ENCODE measurements at regions not wholly inside any gene's neighbourhood (a gene's known extent, or its start where the extent isn't known, plus 50 kb on each side); places are given as distances from the start of the nearest gene placed in this dataset.

DNA sequence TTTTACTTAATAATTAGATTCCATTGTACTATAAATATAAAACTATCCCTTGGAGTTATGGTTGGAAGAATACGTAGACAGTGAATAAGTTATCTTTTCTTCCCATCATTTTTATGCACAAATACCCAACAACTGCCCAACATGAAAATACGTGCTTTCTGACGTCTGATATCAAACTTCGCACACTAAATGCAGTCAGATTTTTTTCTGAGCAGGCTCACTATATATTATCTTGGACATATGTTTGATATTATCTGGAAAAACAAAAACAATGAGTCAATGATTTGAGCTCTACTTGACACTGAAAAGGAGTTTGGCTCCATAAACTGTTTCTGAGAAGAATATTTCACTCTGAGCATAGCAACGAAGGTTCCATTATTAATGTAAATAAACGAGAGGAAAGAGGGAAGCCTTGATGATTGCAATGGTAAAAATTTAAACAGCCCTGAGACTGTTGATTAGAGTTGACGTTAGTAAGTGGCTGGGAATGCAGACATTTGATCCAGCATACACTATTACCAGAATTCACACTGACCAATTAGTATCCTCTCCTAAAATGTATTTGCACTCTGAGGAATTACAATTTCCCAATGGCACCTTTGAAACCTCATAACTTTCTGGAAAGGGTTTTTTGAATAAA is 1090.0 kb downstream of the EPHA7 start:
- no peak overlapping the region for H3K4me3 Mint-ChIP-seq
- no peak overlapping the region for H3K27ac Mint-ChIP-seq
- Histone ChIP-seq H3K27me3 (ENCODE audit: insufficient read depth, low read length) (no peaks in the 10 kb centered on the region), H3K4me3 (ENCODE audit: low read length in 2 of 2) (no peak overlapping the region), H3K36me3 (ENCODE audit: insufficient read depth, low read length) (no peaks in the 10 kb centered on the region), H3K9me3 (ENCODE audit: control insufficient read depth in 1 of 2, low read length in 2 of 2) (no peaks in the 10 kb centered on the region), H3K4me1 (ENCODE audit: insufficient read depth, low read length) (no peaks in the 10 kb centered on the region), H3K27ac (ENCODE audit: low read depth, low read length) (no peak overlapping the region)
- POLR2A ChIA-PET (ENCODE audit: partially characterized antibody) = no interaction called here
- H3K4me1 Mint-ChIP-seq = no peaks in the 10 kb centered on the region
- peaks cover 0 to 6% (median under 1%) of the 10 kb centered on the region in 8 donors for H3K9me3 Mint-ChIP-seq
- no peaks in the 10 kb centered on the region for H3K36me3 Mint-ChIP-seq
- H3K27me3 Mint-ChIP-seq = no peaks in the 10 kb centered on the region
- DNase-seq = no peak
- intact Hi-C loops (cut with micrococcal nuclease) = no loop called here
- CTCF ChIA-PET (ENCODE audit: partially characterized antibody) = no interaction called here

DNA sequence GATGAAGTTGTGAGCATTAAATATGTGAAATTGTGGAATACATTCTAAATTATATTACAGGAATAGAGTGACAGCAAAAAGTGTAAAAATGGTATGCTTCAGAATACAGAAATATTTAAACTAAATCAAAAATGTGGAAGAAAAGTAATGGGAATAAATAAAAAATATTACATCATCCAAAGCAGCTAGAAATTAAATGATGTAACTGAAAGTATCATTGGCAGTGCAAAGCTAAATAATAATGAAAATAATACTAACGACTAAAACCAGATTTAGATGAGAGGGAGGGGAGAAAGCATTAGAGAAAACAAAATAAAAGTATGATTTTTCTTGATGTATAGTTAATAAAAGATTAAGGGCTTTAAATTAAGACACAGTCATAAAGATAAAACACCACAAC is 1104.0 kb downstream of the EPHA7 start:
- peaks cover 0 to 14% (median 4%) of the 10 kb centered on the region in 8 donors for H3K9me3 Mint-ChIP-seq
- Histone ChIP-seq H3K4me1 (ENCODE audit: insufficient read depth, low read length) (no peaks in the 10 kb centered on the region), H3K9me3 (ENCODE audit: control insufficient read depth in 1 of 2, low read length in 2 of 2) (no peaks in the 10 kb centered on the region), H3K27ac (ENCODE audit: low read depth, low read length) (no peak overlapping the region), H3K36me3 (ENCODE audit: insufficient read depth, low read length) (no peaks in the 10 kb centered on the region), H3K4me3 (ENCODE audit: low read length in 2 of 2) (no peak overlapping the region), H3K27me3 (ENCODE audit: insufficient read depth, low read length) (no peaks in the 10 kb centered on the region)
- no peak overlapping the region for H3K27ac Mint-ChIP-seq
- ChIA-PET CTCF (ENCODE audit: partially characterized antibody) (no interaction called here), POLR2A (ENCODE audit: partially characterized antibody) (no interaction called here)
- H3K27me3 Mint-ChIP-seq = no peaks in the 10 kb centered on the region
- no peak overlapping the region for H3K4me3 Mint-ChIP-seq
- intact Hi-C loops (cut with micrococcal nuclease) = no loop called here
- H3K4me1 Mint-ChIP-seq = no peaks in the 10 kb centered on the region
- H3K36me3 Mint-ChIP-seq = no peaks in the 10 kb centered on the region
- DNase-seq = no peak

DNA sequence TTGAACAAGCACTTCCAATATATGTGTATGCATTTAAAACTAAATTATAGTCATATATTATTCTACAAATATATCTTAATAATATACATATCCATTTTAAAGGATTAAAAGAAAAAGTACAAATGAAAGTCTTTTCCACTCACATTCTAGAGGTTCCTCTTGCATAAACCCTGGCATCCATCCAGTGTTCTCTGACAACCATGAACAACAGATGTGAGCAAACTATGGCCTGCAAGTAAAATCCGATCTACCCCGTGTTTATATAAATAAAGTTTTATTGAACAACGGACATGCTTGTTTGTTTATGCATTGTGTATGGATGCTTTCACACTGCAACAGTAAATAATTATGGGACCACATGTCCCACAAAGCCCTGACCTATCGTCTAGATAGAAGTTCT is 1122.3 kb downstream of the EPHA7 start:
- Mint-ChIP-seq H3K9me3 (peaks cover 0 to 15% (median 5%) of the 10 kb centered on the region in 8 donors), H3K27ac (no peak overlapping the region), H3K36me3 (no peaks in the 10 kb centered on the region), H3K27me3 (no peaks in the 10 kb centered on the region), H3K4me1 (no peaks in the 10 kb centered on the region), H3K4me3 (no peak overlapping the region)
- H3K27me3 ChIP-seq (ENCODE audit: insufficient read depth, low read length) = no peaks in the 10 kb centered on the region
- DNase-seq = no peak
- ChIA-PET POLR2A (ENCODE audit: partially characterized antibody) (no interaction called here), CTCF (ENCODE audit: partially characterized antibody) (no interaction called here)
- no peak overlapping the region for H3K27ac ChIP-seq (ENCODE audit: low read depth, low read length)
- no peaks in the 10 kb centered on the region for H3K4me1 ChIP-seq (ENCODE audit: insufficient read depth, low read length)
- H3K9me3 ChIP-seq (ENCODE audit: control insufficient read depth in 1 of 2, low read length in 2 of 2) = peaks cover 0 to 2% of the 10 kb centered on the region in 2 donors
- intact Hi-C loops (cut with micrococcal nuclease) = no loop called here
- H3K36me3 ChIP-seq (ENCODE audit: insufficient read depth, low read length) = no peaks in the 10 kb centered on the region
- H3K4me3 ChIP-seq (ENCODE audit: low read length in 2 of 2) = no peak overlapping the region

DNA sequence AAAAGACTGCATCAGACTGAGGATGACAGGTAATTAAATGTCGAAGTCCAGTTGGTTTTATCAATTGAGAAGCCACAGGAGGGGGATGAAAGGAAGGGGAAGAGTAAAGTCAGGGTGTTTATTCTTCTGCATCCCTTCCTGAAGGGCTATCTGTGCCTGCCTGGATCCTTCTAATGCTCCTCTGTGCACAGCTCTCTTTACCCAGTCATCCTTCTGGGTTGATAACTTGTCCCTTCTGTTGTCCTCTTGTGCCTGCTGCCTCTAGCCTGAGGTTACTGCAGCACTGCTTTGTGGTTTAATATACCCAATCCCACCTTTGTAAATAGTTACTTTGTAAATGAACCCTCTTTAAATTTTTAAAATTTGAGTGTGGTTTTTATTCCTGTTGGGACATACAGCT is 1127.3 kb downstream of the EPHA7 start:
- intact Hi-C loops (cut with micrococcal nuclease) = no loop called here
- peaks cover 0 to 7% (median 4%) of the 10 kb centered on the region in 8 donors for H3K9me3 Mint-ChIP-seq
- H3K4me1 Mint-ChIP-seq = no peaks in the 10 kb centered on the region
- H3K27me3 Mint-ChIP-seq = no peaks in the 10 kb centered on the region
- H3K27me3 ChIP-seq (ENCODE audit: insufficient read depth, low read length) = no peaks in the 10 kb centered on the region
- no peak overlapping the region for H3K4me3 ChIP-seq (ENCODE audit: low read length in 2 of 2)
- CTCF ChIA-PET (ENCODE audit: partially characterized antibody) = no interaction called here
- no peak for DNase-seq
- no peaks in the 10 kb centered on the region for H3K36me3 Mint-ChIP-seq
- POLR2A ChIA-PET (ENCODE audit: partially characterized antibody) = no interaction called here
- H3K36me3 ChIP-seq (ENCODE audit: insufficient read depth, low read length) = no peaks in the 10 kb centered on the region
- H3K4me3 Mint-ChIP-seq = no peak overlapping the region
- no peaks in the 10 kb centered on the region for H3K4me1 ChIP-seq (ENCODE audit: insufficient read depth, low read length)
- no peak overlapping the region for H3K27ac ChIP-seq (ENCODE audit: low read depth, low read length)
- H3K9me3 ChIP-seq (ENCODE audit: control insufficient read depth in 1 of 2, low read length in 2 of 2) = no peaks in the 10 kb centered on the region
- H3K27ac Mint-ChIP-seq = no peak overlapping the region

DNA sequence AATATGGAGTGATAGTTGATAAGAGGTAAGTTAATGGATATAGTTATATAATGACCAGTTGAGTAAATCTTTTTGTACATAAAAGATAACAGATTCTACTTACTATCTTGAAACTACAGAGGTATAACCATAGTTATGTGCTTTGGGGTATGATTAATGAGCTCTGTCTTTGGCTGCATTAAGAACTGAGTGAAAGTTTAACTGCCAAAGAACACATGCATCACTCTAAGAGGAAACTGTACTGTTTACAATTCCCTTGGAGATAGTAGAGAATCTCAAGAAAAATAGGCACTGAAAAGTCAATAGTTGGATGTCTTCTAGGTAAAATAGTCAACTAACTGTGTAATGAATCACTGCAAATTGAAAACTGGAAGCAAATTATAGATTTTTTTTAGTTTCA is 1129.5 kb downstream of the EPHA7 start:
- no peak overlapping the region for H3K4me3 ChIP-seq (ENCODE audit: low read length in 2 of 2)
- H3K36me3 ChIP-seq (ENCODE audit: insufficient read depth, low read length) = no peaks in the 10 kb centered on the region
- no peaks in the 10 kb centered on the region for H3K36me3 Mint-ChIP-seq
- ChIA-PET CTCF (ENCODE audit: partially characterized antibody) (no interaction called here), POLR2A (ENCODE audit: partially characterized antibody) (no interaction called here)
- H3K27me3 ChIP-seq (ENCODE audit: insufficient read depth, low read length) = no peaks in the 10 kb centered on the region
- H3K9me3 Mint-ChIP-seq = peaks cover 0 to 9% (median 3%) of the 10 kb centered on the region in 8 donors
- H3K4me1 ChIP-seq (ENCODE audit: insufficient read depth, low read length) = no peaks in the 10 kb centered on the region
- H3K4me1 Mint-ChIP-seq = no peaks in the 10 kb centered on the region
- H3K27ac Mint-ChIP-seq = no peak overlapping the region
- intact Hi-C loops (cut with micrococcal nuclease) = no loop called here
- H3K4me3 Mint-ChIP-seq = no peak overlapping the region
- H3K9me3 ChIP-seq (ENCODE audit: control insufficient read depth in 1 of 2, low read length in 2 of 2) = no peaks in the 10 kb centered on the region
- no peak for DNase-seq
- H3K27me3 Mint-ChIP-seq = no peaks in the 10 kb centered on the region
- H3K27ac ChIP-seq (ENCODE audit: low read depth, low read length) = no peak overlapping the region

DNA sequence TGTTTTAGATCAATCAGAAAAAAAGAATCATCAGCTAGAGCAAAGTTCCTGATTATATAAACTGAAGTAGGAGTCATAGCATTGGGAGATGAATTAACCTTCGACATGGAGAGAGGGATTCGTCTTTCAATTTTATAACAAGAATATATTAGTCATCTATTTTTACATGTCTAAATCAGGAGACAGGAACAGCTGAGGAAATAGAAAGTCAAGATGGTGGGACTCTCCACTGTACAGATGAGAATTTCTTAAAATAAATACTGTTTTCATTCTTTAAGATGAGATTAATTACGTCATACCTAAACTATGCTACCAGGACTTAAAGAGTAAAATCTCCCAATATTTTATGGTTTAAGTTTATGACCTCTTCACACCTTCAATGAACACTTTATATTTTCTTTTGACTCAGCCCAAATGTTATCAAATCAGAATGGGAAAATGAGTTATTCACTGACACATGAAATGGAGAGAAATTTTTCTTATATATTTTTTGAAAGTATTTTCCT is 1137.7 kb downstream of the EPHA7 start:
- intact Hi-C loops (cut with micrococcal nuclease) = no loop called here
- Histone ChIP-seq H3K4me1 (ENCODE audit: insufficient read depth, low read length) (no peaks in the 10 kb centered on the region), H3K27me3 (ENCODE audit: insufficient read depth, low read length) (no peaks in the 10 kb centered on the region), H3K36me3 (ENCODE audit: insufficient read depth, low read length) (no peaks in the 10 kb centered on the region), H3K4me3 (ENCODE audit: low read length in 2 of 2) (no peak overlapping the region), H3K9me3 (ENCODE audit: control insufficient read depth in 1 of 2, low read length in 2 of 2) (no peaks in the 10 kb centered on the region), H3K27ac (ENCODE audit: low read depth, low read length) (no peak overlapping the region)
- Mint-ChIP-seq H3K4me1 (no peaks in the 10 kb centered on the region), H3K27ac (no peak overlapping the region), H3K36me3 (no peaks in the 10 kb centered on the region), H3K9me3 (peaks cover 0 to 3% (median 2%) of the 10 kb centered on the region in 8 donors), H3K27me3 (no peaks in the 10 kb centered on the region), H3K4me3 (no peak overlapping the region)
- ChIA-PET POLR2A (ENCODE audit: partially characterized antibody) (no interaction called here), CTCF (ENCODE audit: partially characterized antibody) (no interaction called here)
- no peak for DNase-seq

DNA sequence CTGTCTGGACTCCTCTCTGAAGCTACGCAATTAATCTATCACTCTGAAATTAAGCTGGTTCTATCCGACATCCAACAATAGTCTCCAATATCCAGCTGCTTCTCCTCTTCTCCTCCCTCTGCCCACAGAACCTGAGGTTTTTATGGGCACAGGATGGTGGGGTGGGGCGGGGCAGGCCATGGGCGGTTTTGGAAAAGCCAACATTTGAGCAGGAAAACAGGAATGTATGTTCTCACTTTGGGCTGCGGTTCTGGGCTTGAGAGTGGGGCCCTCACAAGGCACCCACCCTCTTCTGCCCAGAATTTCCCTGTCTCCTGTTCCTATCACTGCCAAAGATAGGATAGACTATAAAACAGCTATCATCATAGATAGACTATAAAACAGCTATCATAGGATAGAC is 1144.2 kb downstream of the EPHA7 start:
- CTCF ChIA-PET (ENCODE audit: partially characterized antibody) = no interaction called here
- Histone ChIP-seq H3K9me3 (ENCODE audit: control insufficient read depth in 1 of 2, low read length in 2 of 2) (no peaks in the 10 kb centered on the region), H3K36me3 (ENCODE audit: insufficient read depth, low read length) (no peaks in the 10 kb centered on the region), H3K4me3 (ENCODE audit: low read length in 2 of 2) (no peak overlapping the region), H3K4me1 (ENCODE audit: insufficient read depth, low read length) (no peaks in the 10 kb centered on the region), H3K27ac (ENCODE audit: low read depth, low read length) (no peak overlapping the region), H3K27me3 (ENCODE audit: insufficient read depth, low read length) (no peaks in the 10 kb centered on the region)
- no peak overlapping the region for H3K27ac Mint-ChIP-seq
- DNase-seq = no peak
- no peaks in the 10 kb centered on the region for H3K27me3 Mint-ChIP-seq
- POLR2A ChIA-PET (ENCODE audit: partially characterized antibody) = no interaction called here
- no peaks in the 10 kb centered on the region for H3K4me1 Mint-ChIP-seq
- H3K4me3 Mint-ChIP-seq = no peak overlapping the region
- intact Hi-C loops (cut with micrococcal nuclease) = no loop called here
- no peaks in the 10 kb centered on the region for H3K36me3 Mint-ChIP-seq
- H3K9me3 Mint-ChIP-seq = peaks cover 0 to 11% (median 5%) of the 10 kb centered on the region in 8 donors

DNA sequence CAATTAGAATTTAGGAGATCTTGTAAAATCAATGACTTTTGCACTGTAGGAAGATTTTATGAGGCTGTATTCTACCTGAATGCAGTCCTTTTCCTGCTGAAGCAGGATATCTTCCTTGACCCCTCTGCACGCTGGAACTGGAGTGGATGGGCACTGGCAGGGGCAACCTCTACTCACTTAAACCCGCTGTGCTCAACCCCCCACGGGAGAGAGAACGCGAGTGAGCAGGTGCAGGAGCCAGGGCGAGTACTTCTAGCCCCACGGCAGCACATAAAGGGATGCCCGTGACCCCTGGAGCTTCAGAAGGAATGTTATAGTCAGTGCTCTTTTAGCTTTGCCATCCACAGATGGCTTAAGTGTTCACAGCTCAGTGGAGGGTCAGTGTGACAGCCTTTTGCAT is 1144.8 kb downstream of the EPHA7 start:
- Histone ChIP-seq H3K36me3 (ENCODE audit: insufficient read depth, low read length) (no peaks in the 10 kb centered on the region), H3K4me1 (ENCODE audit: insufficient read depth, low read length) (no peaks in the 10 kb centered on the region), H3K27ac (ENCODE audit: low read depth, low read length) (no peak overlapping the region), H3K9me3 (ENCODE audit: control insufficient read depth in 1 of 2, low read length in 2 of 2) (no peaks in the 10 kb centered on the region), H3K4me3 (ENCODE audit: low read length in 2 of 2) (no peak overlapping the region), H3K27me3 (ENCODE audit: insufficient read depth, low read length) (no peaks in the 10 kb centered on the region)
- H3K27ac Mint-ChIP-seq = no peak overlapping the region
- peaks cover 0 to 11% (median 5%) of the 10 kb centered on the region in 8 donors for H3K9me3 Mint-ChIP-seq
- intact Hi-C loops (cut with micrococcal nuclease) = no loop called here
- no peak overlapping the region for H3K4me3 Mint-ChIP-seq
- DNase-seq = no peak
- H3K4me1 Mint-ChIP-seq = no peaks in the 10 kb centered on the region
- H3K36me3 Mint-ChIP-seq = no peaks in the 10 kb centered on the region
- no peaks in the 10 kb centered on the region for H3K27me3 Mint-ChIP-seq
- ChIA-PET POLR2A (ENCODE audit: partially characterized antibody) (no interaction called here), CTCF (ENCODE audit: partially characterized antibody) (no interaction called here)
